ENCODE measurements at regions not wholly inside any gene's neighbourhood (a gene's known extent, or its start where the extent isn't known, plus 50 kb on each side); places are given as distances from the start of the nearest gene placed in this dataset.
"Not testable (repeated sequence)": the region's sequence is repeated elsewhere in the genome, so short reads cannot be mapped to it uniquely, and the experiment has no call there.

DNA sequence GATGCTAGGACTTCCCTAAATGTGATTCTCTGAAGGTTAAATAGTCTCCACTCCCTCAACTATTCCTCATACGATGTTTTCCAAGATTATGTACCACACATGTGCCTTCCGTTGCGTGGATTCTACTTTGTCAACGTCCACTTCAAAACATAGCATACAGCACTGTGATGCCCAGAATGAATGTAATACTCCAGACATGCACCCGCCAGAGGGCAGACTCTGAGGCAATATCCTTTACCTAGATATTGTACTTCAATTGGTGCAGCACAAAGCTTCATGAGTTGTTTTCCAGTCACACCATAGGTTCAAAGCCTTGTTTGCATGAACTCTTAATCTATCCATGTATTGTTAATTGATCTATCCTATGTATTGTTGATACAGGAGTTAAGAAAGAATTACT, 201.0 kb upstream of the NABP1 start:
- no peak for DNase-seq (ENCODE audit: low spot score)

DNA sequence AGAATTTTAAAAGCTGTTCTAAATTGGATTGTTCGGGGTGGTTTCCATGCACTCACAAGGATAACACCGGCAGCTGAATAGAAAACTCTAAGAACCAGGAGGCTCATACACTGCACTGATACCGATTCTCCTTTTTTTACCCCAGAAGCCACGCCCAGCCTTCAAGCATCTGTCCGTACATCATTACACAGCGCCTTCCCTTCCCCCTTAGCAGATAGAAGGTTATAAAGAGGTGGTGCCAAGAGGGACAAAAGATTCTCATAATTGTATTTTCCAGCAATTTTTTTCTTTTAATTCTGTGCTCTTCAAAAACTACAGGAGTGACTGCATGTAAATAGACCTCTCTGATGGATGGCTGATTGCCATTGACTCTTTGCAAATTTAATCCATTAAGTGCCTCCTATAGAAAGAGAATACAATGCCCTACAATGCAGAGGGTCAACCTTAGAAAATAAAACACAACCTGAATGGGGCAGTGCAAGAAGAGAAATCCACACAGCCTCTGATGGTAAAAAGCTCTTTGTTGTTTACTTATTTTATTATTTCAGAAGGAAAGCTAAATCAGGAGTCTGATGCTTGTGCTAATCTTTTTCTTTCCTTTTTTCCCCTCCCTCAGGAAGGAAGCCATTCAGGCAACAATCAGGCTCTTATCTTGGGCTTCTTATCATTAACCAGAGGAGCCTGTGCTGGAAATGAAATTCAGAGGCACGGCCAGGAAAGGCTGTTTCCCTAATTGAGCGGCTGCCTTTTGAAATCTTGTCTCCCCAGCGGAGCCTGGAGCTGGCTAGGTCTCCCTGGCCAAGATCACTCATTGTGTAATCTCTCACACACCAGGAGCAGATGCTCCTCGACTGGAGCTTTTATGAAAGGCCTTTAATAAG, 198.9 kb upstream of the NABP1 start:
- DNase-seq (ENCODE audit: low spot score): no peak

DNA sequence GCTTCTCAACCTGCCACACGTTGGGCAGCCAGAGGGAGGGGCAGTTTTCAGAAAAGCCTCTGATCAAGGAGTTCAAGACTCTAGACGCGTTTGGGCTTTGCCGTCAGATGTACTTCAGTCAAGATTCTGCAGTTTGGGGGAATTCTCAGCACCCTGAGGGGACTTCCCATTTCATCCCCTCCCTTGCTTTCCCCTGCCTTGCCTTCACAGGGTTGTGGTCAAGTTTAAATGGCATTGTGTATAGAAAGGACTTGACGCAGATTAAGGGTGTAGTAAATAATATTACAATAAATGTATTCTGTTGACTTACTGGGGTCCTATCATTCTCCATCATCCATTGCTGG, 198.3 kb upstream of the NABP1 start:
- no peak for DNase-seq (ENCODE audit: low spot score)

DNA sequence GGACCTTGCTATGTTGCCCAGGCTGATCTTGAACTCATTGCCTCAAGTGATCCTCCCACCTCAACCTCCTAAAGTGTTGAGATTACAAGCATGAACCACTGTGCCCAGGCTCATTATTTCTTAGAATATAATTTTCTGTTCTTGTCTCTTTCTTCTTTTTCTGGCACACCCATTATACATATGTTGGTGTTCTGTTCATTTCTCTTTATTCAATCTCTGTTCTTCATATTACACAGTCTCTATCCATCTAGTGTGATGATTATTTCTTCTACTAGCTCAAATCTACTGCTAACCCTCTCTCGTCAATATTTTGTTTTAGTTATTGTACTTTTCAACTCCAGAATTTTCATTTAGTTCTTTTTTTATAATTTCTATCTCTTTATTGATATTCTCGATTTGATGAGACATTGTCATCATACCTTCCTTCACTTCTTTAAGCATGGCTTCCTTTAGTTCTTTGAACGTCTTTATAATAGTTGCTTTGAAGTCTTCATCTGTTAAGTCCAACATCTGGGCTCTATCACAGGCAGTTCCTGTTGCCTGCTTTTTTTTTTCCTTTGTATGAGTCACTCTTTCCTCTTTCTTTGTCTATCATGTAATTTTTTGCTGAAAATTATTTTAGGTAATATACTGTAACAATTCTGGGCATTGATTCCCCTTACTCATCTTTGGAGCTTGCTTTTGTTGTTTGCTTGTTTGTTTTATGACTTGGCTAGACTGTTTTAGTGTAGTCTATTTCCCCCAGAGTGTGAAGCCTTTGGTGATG, 196.4 kb upstream of the NABP1 start:
- DNase-seq (ENCODE audit: low spot score): no peak

DNA sequence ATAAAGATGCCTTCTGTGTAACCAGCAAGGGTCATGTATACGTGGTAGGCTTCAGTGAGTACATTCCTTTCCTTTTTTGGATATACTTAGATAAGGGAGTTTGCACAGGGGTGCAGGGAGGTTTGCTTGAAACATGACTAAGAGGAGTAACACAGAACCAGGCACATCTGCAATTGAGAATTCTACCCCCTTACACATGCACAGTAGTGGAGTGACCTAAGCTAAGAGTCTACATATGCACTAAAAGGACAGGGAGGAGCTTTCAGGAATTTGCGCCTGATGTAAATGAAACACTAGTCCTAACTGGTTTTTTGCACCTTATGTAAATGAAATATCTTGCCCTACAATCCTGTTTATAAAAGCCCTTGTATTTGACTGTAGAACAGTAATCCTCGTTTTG, 194.8 kb upstream of the NABP1 start:
- no peak for DNase-seq (ENCODE audit: low spot score)

DNA sequence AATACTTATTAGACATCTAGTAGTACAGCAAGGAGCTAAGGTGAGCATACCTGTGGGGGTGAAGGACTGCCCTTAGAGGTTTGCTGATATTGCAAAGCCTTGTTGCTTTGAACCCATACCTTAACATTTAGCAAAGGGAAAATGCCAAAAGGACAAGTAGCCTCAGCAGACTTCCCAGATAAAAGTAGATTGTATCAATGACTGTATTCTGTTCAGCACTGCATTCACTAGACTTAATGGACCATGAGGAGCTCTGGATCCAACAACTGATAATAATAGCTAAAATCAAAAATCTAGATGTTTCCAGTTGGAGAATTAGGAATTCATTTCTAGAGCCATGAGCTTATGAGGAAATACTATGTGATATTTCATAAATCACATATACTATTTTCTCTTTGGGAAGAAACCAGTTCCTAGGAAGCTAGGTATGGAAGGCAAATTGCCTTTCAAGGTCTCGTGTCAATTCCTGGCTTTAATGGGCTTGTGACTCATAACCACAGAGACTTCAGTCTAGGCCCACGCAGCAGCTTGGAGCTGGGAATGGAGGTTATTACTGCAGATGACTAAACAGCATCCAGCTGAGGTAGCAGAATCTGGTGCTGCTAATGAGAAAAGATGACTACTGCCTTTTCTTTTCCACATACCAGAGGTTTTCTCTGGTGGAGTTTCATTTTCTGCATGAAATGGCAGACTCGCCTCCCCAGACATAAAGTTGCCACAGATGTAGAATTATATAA, 191.2 kb upstream of the NABP1 start:
- DNase-seq (ENCODE audit: low spot score): no peak

DNA sequence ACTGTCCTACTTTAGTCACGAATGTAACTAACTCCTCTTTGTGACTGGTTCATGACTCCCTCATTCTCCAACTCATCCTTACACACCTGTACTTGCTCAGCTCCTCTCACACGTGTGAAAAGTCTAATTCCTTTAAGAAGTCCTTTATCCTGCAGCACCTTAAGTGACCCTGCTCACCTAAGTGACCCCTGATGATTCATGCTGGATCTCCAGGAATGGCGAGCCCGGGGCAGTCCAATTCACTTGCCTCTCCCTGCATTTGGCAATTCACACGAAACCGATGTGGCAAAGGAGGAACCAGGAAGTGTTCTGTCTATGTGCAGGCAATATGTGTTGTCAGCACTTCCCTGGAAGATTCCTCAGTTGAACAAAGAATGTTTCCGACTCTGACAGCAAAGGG, 189.8 kb upstream of the NABP1 start:
- no peak for DNase-seq (ENCODE audit: low spot score)

DNA sequence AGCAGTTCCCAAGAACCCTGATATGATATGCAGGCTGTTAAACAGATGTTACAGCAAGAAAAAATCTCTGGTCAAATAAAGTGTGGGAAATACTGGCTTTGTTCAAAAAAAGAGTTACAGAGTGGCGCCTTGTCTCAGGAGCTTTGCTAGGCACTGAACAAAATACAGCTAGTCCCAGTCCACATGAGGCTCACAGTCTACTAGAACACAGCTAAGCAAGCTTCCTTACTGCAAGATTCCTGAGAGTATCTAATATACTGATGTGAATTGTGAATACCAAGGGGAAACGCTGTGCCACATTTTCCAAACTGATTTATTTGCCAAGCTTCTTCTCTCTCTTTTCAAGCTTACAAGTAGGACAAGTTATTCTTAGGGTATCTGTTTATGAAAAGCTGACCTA, 188.8 kb upstream of the NABP1 start:
- DNase-seq (ENCODE audit: low spot score): no peak

DNA sequence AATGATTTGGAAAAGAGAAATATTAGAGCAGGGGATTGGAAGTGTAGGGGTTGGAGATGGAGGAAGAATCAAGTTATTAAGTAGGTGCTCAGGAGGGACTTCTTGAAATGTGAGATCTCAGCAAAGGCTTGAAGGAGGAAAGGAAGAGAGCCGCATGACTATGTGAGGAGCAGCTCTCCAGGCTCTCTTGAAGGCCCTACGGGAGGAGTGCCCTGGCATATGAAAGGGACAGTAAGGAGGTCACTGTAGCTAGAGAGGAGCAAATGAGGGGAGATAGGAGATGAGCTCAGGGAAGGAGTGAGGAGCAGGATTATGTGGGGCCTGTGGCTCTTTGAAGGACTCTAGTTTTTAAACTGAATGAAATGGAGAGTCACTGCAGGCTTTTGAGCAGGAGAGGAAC, 181.1 kb upstream of the NABP1 start:
- DNase-seq (ENCODE audit: low spot score): no peak

DNA sequence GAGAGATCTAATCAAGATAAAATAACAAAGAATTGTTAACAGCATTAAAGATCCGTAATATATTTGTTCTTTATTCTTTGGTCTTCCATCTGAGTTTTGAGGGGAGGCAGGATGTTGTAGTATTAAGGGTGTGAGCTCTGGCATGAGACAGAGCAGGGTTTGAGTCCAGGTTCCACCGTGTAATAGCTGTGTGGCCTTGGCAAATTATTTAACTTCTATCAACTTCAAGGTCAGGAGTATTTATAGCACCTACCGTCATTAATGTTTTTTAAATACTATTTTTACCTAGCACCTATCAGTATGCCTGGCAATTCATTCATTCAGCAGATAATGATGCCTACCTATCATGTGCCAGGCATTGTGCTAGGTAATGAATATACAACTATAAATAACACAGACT, 180.1 kb upstream of the NABP1 start:
- DNase-seq (ENCODE audit: low spot score): no peak

DNA sequence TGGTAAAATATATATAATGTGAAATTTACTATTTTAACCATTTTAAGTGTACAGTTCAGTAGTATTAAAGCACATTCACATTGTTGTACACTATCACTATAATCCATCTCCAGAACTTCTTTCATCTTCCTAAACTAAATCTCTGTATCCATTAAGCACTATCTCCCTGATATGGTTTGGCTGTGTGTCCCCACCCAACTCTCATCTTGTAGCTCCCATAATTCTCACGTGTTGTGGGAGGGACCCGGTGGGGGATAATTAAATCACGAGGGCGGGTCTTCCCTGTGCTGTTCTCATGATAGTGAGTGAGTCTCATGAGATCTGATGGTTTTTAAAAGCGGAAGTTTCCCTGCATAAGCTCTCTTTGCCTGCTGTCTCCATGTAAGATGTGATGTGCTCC, 178.9 kb upstream of the NABP1 start:
- no peak for DNase-seq (ENCODE audit: low spot score)

DNA sequence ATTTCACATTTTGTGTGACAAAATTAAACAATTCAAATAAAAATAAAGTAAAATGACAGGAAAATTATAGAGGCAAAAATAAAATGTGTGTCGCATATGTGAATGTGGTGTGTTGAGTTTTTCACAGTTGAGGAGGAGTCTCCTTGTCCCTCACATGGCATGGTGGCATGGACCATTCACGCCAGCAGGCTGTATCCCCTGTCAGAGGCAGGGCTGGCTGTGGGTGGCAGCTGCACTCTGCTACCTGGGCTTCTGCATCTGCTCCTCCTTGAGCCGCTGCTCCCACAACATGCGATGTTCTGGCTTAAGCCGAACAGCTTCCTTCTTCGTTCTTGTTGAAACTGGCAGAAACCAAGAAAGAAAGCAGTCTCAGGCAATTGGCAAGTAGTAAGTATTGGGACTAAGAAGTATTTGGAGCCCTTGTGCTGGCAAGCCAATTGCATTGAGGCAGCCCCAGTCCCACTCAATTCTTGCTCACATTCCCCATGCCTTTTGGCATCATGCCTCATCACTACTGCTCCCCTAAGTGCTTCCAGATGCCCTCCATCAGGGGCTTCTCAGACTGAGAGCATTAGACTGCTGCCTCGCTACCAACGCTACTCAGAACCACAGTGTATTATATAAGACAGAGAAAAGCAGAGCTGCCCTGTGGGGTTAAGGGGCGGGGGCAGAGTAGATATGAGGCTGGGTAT, 177.9 kb upstream of the NABP1 start:
- no peak for DNase-seq (ENCODE audit: low spot score)

DNA sequence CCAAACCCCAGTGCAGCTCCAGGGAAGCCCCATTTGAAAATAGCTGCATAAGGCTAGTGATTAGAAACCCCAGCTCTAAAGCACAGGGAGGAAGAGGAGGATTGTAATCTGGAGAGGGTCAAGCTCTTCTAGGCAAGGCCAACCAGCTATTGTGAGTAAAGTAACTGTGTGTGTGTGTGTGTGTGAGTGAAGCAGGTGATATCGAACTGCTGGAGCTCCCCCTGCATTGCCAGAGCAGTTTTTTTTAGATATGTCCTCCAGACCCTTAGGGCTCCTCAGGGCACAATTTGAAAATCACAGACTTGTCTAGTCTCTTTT, 177.4 kb upstream of the NABP1 start:
- DNase-seq (ENCODE audit: low spot score): no peak

DNA sequence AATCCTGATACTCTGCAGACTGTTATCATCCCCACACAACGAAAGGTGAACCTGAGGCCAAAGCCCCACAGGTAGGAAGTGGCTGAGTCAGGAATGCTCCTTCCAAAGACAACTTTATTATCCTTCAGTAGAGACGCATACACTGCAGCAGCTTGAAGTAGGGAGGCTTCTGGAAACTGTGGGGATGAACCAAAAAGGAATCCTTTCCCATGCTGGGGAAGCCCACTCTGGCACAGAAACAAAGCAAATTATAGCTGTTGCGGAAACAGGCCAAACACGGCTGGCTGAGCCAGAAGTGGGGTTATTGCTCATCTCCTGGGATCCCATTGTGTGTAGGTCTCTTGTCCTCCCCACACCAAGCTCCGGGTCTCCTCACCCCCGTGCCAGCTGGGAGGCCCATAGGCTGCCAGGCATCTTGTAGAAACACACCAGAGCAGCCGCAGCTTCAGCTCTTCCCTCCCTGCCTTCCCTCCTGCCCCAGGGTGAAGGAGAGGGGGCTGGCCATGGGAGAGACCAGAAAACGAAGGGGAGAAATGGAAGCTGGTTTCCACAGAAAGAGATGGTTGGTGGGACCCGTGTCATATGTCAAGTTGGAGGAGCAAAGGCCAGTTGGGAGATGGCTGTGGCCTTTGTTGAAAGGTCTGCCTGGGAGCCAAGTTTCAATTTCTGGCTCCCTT, 176.9 kb upstream of the NABP1 start:
- DNase-seq (ENCODE audit: low spot score): no peak

DNA sequence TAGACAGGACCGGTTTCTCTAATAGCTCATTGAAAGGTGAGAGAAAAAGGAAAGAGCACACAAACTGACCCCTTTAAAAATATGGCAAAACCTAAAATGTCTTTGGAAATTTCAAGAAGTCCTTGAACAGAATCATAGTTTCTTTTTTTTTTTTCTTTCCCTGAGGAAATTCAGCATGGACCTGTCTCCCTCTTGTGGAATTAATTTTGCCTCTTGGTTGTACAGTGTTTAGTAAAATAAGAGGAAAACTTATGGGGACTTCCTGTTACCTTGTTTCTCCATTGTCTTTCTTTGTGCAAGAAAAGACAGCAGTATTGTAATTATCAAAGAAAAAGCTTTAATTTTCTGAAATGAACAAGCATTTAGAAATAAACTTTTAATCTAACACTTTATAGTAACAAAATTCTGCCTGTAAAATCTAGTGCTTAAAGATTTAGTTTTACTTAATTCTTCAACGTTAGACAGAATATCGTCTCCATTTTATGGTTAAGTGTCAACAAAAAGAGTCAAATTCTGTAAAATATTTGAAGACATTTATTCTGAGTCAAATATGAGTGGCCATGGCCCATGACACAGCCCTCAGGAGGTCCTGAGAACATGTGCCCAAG, 176.3 kb upstream of the NABP1 start:
- DNase-seq (ENCODE audit: low spot score): no peak

DNA sequence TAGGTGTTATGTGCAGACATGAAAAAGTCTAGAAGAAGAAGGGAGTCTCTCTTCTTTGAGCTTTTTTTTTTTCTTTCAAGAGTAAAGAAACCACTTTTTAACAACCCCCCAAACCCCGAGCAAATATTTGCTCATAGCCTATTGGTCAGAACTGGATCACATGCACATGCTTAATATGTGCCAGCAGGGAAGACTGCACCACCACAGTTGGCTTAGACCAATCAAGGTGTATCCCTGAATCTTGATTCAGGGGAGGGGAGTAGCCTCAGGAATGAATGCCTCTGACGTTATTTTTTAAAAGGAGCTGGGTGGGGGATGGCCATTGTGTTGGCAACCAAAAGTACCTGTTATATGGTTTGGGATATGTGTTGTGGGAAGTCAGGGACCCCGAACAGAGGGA, 171.4 kb upstream of the NABP1 start:
- DNase-seq (ENCODE audit: low spot score): no peak

DNA sequence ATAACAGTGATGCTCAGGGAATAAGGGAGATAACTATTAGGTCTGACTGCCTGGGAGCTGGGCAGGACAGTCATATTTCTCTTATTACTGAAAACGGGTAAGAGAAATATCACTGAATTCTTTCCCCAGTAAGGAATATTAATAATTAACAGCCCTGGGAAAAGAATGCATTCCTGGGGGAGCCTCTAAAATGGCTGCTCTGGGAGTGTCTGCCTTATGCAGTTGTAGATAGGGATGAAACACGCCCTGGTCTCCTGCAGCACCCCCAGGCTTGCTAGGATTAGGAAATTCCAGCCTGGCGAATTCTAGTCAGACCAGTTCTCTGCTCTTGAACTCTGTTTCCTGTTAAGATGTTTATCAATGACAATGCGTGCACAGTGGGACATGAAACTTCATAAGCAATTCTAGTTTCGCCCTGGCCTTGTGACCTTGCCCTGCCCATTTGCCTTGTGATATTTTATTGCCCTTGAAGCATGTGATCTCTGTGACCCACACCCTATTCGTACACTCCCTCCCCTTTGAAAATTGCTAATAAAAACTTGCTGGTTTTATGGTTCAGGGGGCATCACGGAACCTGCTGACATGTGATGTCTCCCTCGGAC, 170.6 kb upstream of the NABP1 start:
- not testable (repeated sequence) for DNase-seq (ENCODE audit: low spot score)

DNA sequence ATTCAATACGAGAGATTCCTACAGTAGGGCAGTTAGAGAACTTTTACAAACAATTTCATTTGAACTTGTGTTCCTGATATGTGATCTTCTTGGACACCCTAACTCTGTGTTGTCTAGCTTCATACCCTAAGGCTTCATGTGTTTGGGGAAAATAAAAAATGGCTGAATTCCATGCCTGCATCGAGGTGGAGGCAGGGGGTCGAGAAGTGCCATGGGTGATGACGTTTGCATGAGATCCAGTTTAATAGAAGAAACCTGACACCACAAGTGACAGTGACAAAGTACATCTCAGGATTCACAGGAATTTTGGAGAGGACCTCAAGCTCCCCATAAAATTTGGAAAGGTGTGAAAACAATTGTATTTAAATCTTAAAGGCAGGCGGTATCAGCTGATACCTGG, 169.2 kb upstream of the NABP1 start:
- no peak for DNase-seq (ENCODE audit: low spot score)

DNA sequence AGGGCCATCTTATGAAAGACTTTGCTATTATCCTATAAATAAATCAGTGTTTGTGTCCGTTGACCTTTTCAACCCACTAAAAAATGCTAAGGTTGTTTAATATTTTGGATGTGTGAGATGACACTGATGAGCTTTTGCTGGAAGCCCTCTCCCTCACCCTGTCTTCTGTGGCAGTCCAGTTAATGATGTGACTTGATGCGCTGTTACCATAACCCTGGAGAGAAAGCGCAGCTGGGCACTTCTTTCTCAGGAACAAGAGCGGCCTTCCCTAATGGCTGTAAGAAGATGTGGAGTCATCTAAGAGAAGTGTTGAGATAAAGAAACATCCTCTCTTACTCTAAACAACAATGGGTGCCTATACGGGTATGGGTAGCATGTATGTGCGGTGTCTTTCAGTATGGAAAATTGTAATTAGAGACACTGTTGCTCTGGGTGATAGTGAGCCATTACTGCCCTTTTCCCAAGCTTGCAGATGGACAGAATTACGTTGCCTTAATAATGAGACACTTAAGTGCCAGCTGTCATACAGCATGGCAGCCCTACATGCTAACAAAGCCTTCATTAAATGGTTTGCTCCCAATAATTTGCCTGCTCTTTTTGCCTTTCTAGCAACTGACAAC, 165.6 kb upstream of the NABP1 start:
- DNase-seq (ENCODE audit: low spot score): no peak

DNA sequence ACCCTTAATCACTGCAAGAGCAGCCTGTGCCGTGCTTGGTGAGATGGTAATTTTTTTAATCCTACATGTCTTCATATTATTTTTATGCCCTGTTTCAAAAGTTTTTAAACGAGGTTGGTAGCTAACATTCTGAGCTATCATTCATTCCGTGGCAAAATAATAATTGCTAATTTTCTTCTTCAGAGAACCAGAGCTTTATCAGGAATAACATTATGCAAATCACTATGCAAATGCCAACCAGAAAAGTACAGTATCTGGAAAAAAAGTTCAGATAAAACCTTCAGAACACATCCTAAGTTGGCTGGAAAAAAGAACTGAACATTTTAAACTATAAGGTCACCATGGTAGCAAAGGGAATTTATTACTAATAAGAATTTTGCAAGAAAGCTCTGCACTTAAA, 165.1 kb upstream of the NABP1 start:
- DNase-seq (ENCODE audit: low spot score): no peak

DNA sequence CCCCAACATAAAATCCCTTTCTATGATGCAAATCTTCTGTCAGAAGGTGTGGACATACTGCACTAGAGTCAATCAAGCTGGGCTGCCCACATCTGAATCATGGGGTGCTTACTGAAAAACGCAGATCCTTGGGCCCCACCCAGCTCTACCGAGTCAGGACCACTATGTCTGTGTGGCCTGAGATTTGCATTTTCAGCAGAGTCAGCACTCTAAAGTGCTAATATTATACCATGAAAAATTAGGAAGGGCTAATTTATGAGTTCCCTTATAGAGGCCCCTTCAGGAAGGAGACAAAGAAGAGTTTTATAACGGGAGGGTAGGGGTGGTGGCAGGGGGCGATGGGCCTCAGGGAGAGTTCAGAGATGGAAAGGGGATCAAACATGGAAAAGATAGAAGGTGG, 163.3 kb upstream of the NABP1 start:
- DNase-seq (ENCODE audit: low spot score): no peak

Measured in CD4-positive, alpha-beta T cell treated with Interleukin-6 at 100 ng/mL for 8 hours (primary cell).